Keratinocyte (primary cell): ENCODE measurements at regions not wholly inside any gene's neighbourhood (a gene's known extent, or its start where the extent isn't known, plus 50 kb on each side); places are given as distances from the start of the nearest gene placed in this dataset.

ENCODE experiments used
- DNase-seq: peaks from one replicate; pipeline ENCODE4 v3.0.0-alpha.2; 2011; ENCODE audit warnings: low read depth, missing footprints, low spot score
- FAIRE-seq: peaks from 2 replicates; lab custom pipeline; 2011; peaks lifted over from hg19 to GRCh38; lab: Jason Lieb, UNC
- H2AFZ ChIP-seq: 2 replicates; pipeline ENCODE4 v1.6.0; 2012; ENCODE audit warnings: low read length, control low read depth, inconsistent platforms; ENCODE audit not compliant: control insufficient read depth
- H3K27ac ChIP-seq: 2 replicates; pipeline ENCODE4 v1.5.1; 2011; ENCODE audit warnings: low read length; ENCODE audit not compliant: control insufficient read depth, insufficient read depth
- H3K27me3 ChIP-seq: 3 replicates; pipeline ENCODE4 v1.6.0; 2011; ENCODE audit warnings: low read length; ENCODE audit not compliant: control insufficient read depth, insufficient read depth; ENCODE audit errors: extremely low read depth
- H3K36me3 ChIP-seq, 2 experiments: 2 replicates in 1 of 2; 3 replicates in 1 of 2; pipeline ENCODE4 v1.5.1; 2011; ENCODE audit warnings: low read length in 2 of 2, mild to moderate bottlenecking in 1 of 2; ENCODE audit not compliant: control insufficient read depth in 2 of 2, insufficient read depth in 2 of 2; ENCODE audit errors: extremely low read depth in 1 of 2
- H3K4me1 ChIP-seq: 3 replicates; pipeline ENCODE4 v1.5.1; 2011; ENCODE audit warnings: low read length; ENCODE audit not compliant: control insufficient read depth, insufficient read depth; ENCODE audit errors: extremely low read depth
- H3K4me2 ChIP-seq: 3 replicates; pipeline ENCODE4 v1.6.0; 2011; ENCODE audit warnings: low read depth, low read length; ENCODE audit not compliant: control insufficient read depth, insufficient read depth; ENCODE audit errors: extremely low read depth
- H3K4me3 ChIP-seq, 3 experiments: fragments of 200-600 bp in 1 of 3; sonication (generic) in 1 of 3; 2 replicates in 2 of 3; 3 replicates in 1 of 3; pipeline ENCODE4 v1.5.1; 2011 to 2016; ENCODE audit warnings: low read length in 3 of 3, mild to moderate bottlenecking in 3 of 3, control low read depth in 2 of 3, inconsistent platforms in 1 of 3, low read depth in 1 of 3, mixed read lengths in 1 of 3, mixed run types in 1 of 3, moderate library complexity in 1 of 3; ENCODE audit not compliant: control insufficient read depth in 2 of 3, insufficient read depth in 2 of 3; ENCODE audit errors: extremely low read depth in 1 of 3
- H3K79me2 ChIP-seq: 2 replicates; pipeline ENCODE4 v1.6.0; 2012; ENCODE audit warnings: low read length; ENCODE audit not compliant: control insufficient read depth, insufficient read depth
- H3K9ac ChIP-seq: 3 replicates; pipeline ENCODE4 v1.6.0; 2011; ENCODE audit warnings: low read length; ENCODE audit not compliant: control insufficient read depth, insufficient read depth; ENCODE audit errors: extremely low read depth
- H3K9me1 ChIP-seq: 3 replicates; pipeline ENCODE4 v1.6.0; 2011; ENCODE audit warnings: low read length; ENCODE audit not compliant: control insufficient read depth, insufficient read depth; ENCODE audit errors: extremely low read depth
- H3K9me3 ChIP-seq: 2 replicates; pipeline ENCODE4 v1.5.1; 2012; ENCODE audit warnings: low read depth, low read length; ENCODE audit not compliant: control insufficient read depth
- H4K20me1 ChIP-seq: 3 replicates; pipeline ENCODE4 v1.6.0; 2011; ENCODE audit warnings: low read length; ENCODE audit not compliant: control insufficient read depth, insufficient read depth; ENCODE audit errors: extremely low read depth
- CTCF ChIP-seq, 3 experiments: IDR thresholded peaks in 1 of 3; conservative IDR thresholded peaks in 1 of 3; optimal IDR thresholded peaks in 1 of 3; 2 replicates in 2 of 3; 3 replicates in 1 of 3; pipeline versions ENCODE3 to v1.5.1; 2011; ENCODE audit warnings: low read length in 3 of 3, mild to moderate bottlenecking in 3 of 3, moderate library complexity in 2 of 3, control low read depth in 1 of 3, inconsistent platforms in 1 of 3; ENCODE audit not compliant: insufficient read depth in 2 of 3; ENCODE audit errors: extremely low read depth in 1 of 3
- EZH2 ChIP-seq: IDR thresholded peaks from one replicate; pipeline ENCODE4 v1.6.1; 2012; ENCODE audit warnings: inconsistent platforms, mild to moderate bottlenecking, low read length, moderate library complexity
- dilution Hi-C: fragments of 300-500 bp; cut with MboI; formaldehyde crosslinking; loops from one replicate; pipeline ENCODE4 v1.7.0; 2020; ENCODE audit warnings: low sequenced_read_pairs; ENCODE audit not compliant: extremely low pct_ligation_motif_present

GRCh38 chr1:185666582-185666981 is 67.6 kb upstream of the HMCN1 start:
- Histone ChIP-seq H3K9me3 (no peaks in the 10 kb centered on the region), H4K20me1 (no peaks in the 10 kb centered on the region), H3K9me1 (no peaks in the 10 kb centered on the region), H3K4me3 (no peak overlapping the region), H3K9ac (no peak overlapping the region), H3K36me3 (no peaks in the 10 kb centered on the region), H3K4me1 (no peaks in the 10 kb centered on the region), H3K79me2 (no peaks in the 10 kb centered on the region), H3K27me3 (no peaks in the 10 kb centered on the region), H3K4me2 (no peak overlapping the region), H3K27ac (no peak overlapping the region), H2AFZ (no peak overlapping the region)
- no peak for FAIRE-seq
- no peak for TF ChIP-seq EZH2
- TF ChIP-seq CTCF (optimal IDR thresholded peaks at IDR 0.05 in 1 of 3, IDR thresholded peaks at IDR 0.05 in 1 of 3, conservative IDR thresholded peaks at IDR 0.05 in 1 of 3; ENCODE audit: extremely low read depth in 1 of 3, insufficient read depth in 2 of 3, low read length in 3 of 3), result no peak
- dilution Hi-C loops, result no loop called here
- DNase-seq, result no peak

GRCh38 chr1:185663771-185664296 is 70.4 kb upstream of the HMCN1 start:
- H2AFZ ChIP-seq, result no peak overlapping the region
- FAIRE-seq (no peak), DNase-seq (no peak)
- no peaks in the 10 kb centered on the region for H3K79me2 ChIP-seq
- no peak overlapping the region for H3K27ac ChIP-seq
- H4K20me1 ChIP-seq, result no peaks in the 10 kb centered on the region
- dilution Hi-C loops, result no loop called here
- H3K9me3 ChIP-seq, result no peaks in the 10 kb centered on the region
- H3K9ac ChIP-seq, result no peak overlapping the region
- no peaks in the 10 kb centered on the region for H3K9me1 ChIP-seq
- no peaks in the 10 kb centered on the region for H3K36me3 ChIP-seq
- H3K4me1 ChIP-seq, result no peaks in the 10 kb centered on the region
- TF ChIP-seq EZH2 (no peak), CTCF (optimal IDR thresholded peaks at IDR 0.05 in 1 of 3, IDR thresholded peaks at IDR 0.05 in 1 of 3, conservative IDR thresholded peaks at IDR 0.05 in 1 of 3; ENCODE audit: extremely low read depth in 1 of 3, insufficient read depth in 2 of 3, low read length in 3 of 3) (no peak)
- no peaks in the 10 kb centered on the region for H3K27me3 ChIP-seq
- no peak overlapping the region for H3K4me2 ChIP-seq
- no peak overlapping the region for H3K4me3 ChIP-seq
